B cell (primary cell): ENCODE measurements at regions not wholly inside any gene's neighbourhood (a gene's known extent, or its start where the extent isn't known, plus 50 kb on each side); places are given as distances from the start of the nearest gene placed in this dataset.

Experiments
- EZH2 ChIP-seq: IDR thresholded peaks from 2 replicates; pipeline ENCODE4 v1.6.1; 2012; ENCODE audit warnings: borderline replicate concordance, low read depth, mild to moderate bottlenecking, moderate library complexity, low read length; ENCODE audit not compliant: insufficient read depth, poor library complexity, severe bottlenecking
- TF ChIP-seq, protein P1 (sequence below): fragments of 200-600 bp; IDR thresholded peaks from one replicate; pipeline ENCODE4 v1.8.0; 2022; ENCODE audit warnings: antibody characterized with exemption, mild to moderate bottlenecking

GRCh38 chr5:174785120-174785680, 60.8 kb downstream of the MSX2 start:
- TF ChIP-seq, protein P1, sequence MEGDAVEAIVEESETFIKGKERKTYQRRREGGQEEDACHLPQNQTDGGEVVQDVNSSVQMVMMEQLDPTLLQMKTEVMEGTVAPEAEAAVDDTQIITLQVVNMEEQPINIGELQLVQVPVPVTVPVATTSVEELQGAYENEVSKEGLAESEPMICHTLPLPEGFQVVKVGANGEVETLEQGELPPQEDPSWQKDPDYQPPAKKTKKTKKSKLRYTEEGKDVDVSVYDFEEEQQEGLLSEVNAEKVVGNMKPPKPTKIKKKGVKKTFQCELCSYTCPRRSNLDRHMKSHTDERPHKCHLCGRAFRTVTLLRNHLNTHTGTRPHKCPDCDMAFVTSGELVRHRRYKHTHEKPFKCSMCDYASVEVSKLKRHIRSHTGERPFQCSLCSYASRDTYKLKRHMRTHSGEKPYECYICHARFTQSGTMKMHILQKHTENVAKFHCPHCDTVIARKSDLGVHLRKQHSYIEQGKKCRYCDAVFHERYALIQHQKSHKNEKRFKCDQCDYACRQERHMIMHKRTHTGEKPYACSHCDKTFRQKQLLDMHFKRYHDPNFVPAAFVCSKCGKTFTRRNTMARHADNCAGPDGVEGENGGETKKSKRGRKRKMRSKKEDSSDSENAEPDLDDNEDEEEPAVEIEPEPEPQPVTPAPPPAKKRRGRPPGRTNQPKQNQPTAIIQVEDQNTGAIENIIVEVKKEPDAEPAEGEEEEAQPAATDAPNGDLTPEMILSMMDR: no peak
- TF ChIP-seq EZH2: no peak
